ENCODE measurements at regions not wholly inside any gene's neighbourhood (a gene's known extent, or its start where the extent isn't known, plus 50 kb on each side); places are given as distances from the start of the nearest gene placed in this dataset.

GRCh38 chr2:217396586-217396985, 536.7 kb upstream of the TNP1 start:
- DNase-seq: no peak

DNA sequence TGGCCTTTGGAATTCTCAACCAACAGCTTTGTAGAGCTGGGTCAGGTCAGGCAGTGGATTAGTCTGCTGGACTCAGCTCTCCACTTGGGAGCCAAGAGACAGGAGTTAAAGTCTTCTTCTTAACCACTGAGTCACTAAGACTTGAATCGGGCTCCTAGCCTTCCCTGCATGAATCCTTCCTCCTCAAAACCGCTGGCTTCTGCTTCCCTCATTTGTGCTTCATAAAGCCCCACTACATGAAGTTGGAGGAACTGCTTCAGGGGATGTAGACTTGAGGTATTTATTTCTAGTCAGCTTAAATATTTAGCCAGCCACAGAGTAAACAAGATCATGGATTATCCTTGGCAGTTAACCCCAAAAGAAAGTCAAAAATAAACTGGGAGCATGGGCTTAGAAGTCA, 536.3 kb upstream of the TNP1 start:
- no peak for DNase-seq

DNA sequence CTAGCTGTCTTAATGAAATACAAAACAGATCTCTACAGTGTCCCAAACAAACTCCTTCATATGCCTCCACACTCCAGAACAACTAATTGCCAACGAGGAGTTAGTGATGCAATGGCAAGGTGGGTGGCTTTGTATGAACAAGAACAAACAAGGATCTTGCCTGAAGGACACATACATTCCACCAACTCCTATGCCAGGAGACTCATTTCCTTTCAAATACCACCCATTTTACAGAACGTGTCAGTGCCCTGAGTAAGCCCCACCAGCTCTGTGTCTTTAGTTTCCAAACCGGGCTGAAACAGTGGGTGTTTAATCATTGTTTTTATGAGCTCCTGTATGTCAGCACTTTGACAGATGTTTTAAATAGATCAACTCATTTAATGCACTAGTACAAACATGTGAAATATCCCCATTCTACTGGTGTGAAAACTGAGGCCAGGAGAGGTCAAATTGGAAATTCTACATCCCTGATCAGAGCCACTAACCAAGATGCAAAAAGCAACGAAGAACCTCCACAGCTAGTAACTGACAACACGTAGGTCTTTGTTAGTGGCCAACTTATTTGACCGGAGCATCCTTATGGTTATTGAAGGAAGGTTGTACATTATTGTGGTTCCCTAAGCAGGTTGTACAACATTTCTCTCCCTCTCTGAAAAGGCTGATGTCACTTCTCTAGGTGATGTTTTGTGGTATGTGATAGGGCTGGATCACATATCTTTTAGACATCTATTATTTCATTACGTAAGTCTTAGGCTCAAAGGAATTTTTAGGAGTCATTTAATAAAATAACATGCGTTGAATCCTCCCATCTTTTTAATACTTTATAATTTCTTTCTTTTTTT, 534.9 kb upstream of the TNP1 start:
- DNase-seq: no peak

DNA sequence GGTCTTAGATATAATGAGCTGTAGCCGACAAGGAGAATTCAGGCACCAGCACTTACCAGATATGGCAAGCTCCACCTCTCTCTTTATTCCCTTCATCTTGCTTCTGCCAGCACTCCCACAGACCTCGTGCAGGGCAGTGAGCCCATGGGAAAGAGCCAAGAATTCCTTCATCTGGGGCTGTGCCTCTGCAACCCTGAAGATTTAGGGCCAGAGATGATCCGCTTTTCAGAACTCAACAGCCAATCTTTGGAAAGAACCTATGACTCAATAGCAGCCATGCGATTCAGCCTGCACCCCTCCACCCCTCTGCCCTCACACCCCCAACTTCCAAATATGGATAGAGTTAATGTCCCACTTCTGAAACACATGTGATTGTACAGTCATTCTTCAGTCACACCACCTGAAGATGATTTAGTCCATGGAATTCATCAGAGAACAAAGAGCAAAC, 533.7 kb upstream of the TNP1 start:
- DNase-seq: no peak

DNA sequence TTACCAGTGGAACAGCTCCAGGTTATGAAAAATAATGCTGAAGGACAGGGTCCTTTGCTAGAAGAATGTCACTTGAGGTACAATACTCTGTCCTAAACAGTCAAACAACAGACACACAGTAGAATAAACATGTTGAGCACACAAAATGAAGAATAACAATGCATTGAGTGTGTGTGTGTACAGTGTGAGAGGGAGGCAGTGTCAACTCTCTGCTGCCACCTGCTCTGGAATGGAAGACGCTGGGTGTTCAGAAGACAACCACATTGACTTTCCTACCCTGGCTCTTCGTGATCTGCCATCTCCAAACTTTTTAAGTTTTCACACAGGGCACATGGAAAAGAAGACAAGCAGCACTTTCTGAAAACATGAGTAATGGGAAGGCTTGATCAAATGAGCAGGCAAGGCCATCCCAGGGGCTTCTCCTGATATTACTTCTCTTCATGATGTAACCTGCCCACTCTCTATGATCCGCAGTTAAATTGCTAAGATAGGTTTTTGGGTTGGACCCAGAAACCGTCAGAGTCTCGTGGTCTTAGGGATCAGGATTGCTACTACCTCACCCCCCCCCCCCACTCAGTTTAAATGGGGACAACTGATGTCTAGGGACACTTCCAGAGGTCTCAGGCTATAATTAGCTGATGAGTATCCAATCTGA, 533.2 kb upstream of the TNP1 start:
- no peak for DNase-seq

DNA sequence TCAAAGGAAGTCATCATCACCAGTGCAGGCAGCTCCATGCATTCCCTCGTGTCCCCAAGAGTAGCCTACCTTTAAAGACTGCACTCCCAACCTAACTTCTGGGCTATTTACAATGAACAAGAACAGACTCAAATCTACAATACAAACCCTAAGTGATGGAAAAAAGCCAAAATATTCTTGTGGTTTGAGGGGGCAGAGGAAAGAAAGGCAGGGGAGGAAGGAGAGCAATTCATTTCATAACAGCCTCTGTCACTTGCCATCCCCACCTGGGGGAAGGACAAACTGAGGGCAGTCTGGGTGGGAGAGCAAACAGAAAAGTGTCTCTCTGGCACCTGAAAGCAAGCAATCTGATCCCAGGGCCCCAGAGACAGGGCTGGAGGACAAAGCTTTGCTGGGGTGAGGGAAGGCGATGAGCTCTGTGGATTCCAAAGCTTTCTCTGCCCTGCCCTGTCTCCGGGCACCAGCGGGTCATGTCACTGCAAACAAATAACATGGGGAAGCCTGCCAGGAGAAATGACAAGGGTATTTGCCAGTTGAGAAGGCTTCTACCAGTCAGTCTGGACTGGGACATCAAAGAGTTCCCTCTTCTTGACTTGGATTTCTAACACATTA, 528.0 kb upstream of the TNP1 start:
- no peak for DNase-seq

GRCh38 chr2:217386041-217386440, 526.2 kb upstream of the TNP1 start:
- DNase-seq: no peak

GRCh38 chr2:217383620-217384019, 523.8 kb upstream of the TNP1 start:
- no peak for DNase-seq

- no peak for DNase-seq
These were observed 522.9 kb upstream of the TNP1 start for GRCh38 chr2:217382794-217383193.

GRCh38 chr2:217379807-217380206, 519.9 kb upstream of the TNP1 start:
- no peak for DNase-seq

DNA sequence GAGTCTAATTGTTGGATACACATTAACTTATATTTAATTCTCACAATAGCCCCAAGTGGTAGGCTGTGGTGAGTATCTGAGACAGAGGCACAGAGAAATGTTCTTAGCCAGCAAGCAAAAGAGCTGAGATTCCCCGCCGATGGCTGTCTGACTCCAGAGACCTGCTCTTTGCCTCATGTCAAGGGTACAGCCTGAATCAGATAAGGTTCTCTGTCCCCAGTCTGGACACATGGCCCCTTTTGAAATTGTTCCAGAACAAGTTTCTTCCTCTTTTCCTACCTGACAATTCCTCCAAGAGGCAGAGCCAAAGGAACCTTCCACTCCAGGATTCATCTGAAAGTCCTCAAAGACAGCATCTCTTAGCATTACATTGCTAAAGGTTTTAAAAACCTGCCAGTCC, 512.9 kb upstream of the TNP1 start:
- DNase-seq: no peak

DNA sequence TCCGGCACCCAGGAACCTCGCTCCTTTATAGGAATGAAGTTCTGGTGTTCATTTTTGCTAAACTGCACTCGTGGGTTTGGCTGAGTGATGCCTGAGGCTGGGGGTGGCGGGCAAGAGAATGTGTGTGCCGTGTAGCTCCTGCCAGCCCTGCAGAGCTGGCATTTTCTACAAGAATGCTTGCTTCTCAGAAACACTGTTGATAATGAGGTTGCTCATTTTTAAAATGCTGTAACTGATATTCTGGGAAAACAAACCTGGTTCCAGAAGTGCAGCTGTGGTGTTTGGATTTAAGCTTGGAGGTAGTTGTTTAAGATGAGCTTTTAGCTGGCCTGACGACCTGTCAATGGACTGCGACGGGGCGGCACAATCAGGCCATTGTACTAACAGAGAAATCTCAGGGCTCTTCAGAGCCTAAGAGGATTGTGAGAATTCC, 511.9 kb upstream of the TNP1 start:
- DNase-seq: no peak

DNA sequence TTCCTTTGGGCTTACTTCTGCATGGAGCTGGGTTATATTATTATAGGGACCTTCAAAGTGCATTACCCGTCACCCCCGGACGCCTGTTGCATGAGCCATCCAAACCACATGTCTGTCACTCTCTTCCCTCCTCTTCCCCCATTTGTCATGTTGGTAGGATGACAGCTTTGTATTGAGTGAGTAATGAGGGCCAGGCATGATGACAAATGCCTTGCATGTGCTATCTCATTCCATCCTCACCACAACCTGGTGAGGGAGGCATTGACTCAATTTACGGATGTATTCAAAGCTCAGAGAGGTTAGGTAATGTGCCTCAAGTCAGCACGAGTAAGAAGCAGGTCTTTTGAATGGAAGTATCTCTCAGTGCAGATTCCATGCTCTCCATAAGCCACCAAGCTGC, 510.5 kb upstream of the TNP1 start:
- DNase-seq: no peak

DNA sequence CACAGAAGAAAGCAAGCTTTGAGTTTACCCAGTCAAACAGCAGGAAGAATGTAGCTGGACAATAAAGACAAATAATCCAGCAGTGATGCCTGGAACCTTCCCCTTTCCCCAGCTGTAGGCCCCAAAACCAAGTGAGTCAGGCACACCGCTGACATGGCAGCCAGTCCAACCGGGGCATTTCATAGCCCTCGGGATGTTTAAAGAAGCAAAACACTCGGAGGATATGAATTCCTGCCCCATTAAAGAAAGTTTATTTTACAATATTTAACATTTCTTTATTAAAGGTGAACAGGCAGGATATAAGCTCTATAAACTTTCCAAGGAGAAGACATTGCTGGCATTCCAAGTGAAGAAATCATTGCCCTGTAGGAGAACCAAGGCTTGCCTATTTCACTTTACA, 507.6 kb upstream of the TNP1 start:
- no peak for DNase-seq

DNA sequence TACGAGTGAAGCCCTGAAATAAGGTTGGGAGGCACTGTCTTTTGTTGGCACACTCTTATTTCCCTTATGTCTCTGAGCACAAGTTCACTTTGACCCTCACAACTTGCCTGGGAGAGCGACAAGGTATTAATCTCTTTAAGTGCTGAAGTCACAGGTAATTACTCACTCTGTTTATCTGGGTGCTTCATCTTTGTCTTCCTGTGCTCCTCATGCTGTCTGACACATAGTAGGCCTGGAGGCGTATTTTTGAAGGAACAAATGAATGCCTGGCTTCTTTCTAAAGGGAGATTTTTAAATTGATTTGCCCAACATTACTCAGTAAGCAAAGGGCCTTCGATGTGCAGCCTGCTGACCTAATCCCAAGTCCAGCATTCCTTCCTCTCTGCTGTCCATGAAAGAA, 507.1 kb upstream of the TNP1 start:
- DNase-seq: no peak

GRCh38 chr2:217366266-217366895, 506.5 kb upstream of the TNP1 start:
- no peak for DNase-seq

GRCh38 chr2:217365656-217366055, 505.8 kb upstream of the TNP1 start:
- no peak for DNase-seq

- no peak for DNase-seq
These were observed 504.4 kb upstream of the TNP1 start for GRCh38 chr2:217364224-217364623.

DNA sequence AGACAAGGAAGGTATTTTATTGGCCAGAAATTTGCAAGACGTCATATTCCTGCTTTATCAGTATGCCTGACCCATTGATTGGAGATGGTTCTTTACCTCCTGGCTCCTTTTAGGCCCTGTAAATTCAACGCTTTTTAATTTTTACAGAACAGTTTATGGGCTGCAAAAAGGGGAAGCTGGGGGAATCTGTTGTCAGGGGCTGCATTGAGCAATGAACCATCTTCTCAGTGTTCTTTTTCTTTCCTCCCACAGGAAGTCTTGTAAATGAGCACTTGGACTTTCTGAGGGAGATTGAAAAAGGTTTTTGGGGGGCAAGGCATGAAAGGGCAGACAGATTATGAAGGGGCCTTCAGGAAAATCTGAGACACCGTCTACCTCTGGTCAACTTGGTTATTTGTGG, 503.6 kb upstream of the TNP1 start:
- DNase-seq: no peak

DNA sequence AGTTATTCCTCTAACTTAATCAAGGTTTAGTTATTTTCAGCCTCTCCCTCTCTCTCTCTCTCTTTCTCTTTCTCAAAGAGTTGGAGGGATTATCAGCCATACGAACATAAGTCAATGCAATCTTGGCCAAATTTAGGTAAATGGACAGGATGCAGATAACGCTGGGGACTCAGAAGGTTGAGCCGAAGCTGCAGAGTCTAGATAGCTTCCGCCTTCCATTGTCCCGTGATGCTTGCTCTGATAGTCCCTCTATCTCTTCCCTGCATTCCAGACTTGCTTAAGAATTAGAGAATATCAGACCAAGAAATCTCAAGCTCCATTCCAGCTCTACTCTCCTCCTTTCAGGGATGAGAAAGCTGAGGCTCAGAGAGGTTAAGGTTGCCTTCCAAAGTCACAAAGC, 502.8 kb upstream of the TNP1 start:
- DNase-seq: no peak

DNA sequence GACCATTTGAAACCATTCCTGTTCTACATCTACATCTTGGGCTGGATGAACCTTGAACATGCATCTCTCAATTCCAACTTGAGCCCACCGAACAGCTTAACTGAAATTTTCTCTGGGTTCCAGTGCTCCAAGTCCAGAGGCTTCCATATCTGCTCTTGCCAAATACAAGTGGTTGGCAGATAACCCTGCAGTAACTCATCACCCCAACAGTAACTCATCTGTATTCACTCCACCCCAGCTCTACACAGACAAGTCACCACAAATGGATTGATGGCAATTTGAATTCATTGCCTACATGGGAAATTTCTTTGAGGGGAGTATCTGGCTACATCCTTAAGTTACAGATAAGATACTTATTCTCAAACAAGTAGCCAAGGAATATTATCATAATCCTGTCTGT, 502.4 kb upstream of the TNP1 start:
- DNase-seq: no peak

GRCh38 chr2:217361483-217361880, 501.6 kb upstream of the TNP1 start:
- DNase-seq: no peak

DNA sequence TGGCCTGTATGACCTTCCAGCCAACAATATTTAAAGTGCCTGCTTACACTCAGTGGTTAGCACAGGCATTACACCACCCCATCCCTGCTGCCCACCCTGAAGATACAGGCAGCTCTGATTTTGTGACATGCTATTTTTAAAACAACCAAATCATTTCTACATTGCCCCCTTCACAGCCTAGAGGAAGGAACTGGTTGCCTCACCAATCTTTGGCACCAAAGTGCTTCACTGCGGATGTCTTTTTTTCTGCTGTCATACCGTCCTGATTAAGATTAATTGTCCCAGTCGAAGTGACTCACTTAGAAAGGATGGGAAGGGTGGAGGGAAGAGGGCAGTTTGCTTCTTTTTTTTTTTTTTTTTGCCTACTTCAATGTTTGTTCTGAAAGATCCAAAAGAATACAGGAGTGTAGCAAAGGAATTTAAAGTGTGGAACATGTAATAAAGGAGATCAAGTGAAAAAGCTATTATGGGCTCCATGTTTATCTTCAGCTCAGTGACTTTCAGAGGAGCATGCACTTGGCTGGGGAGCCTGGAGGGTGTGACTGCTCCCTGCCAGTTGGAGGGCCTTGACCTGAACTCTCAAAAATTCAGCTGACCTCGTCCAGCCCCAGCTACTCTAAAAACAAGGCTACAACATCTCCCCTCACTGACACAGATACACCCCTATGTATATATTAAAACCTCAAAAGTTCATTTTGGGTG, 501.1 kb upstream of the TNP1 start:
- DNase-seq: no peak
